HepG2 (cell line): ENCODE measurements at regions not wholly inside any gene's neighbourhood (a gene's known extent, or its start where the extent isn't known, plus 50 kb on each side); places are given as distances from the start of the nearest gene placed in this dataset.

Experiments
- CERS6 ChIP-seq: sonication (generic); formaldehyde crosslinking; IDR thresholded peaks from 2 replicates; pipeline ENCODE4 v1.5.0; 2020; ENCODE audit warnings: missing genetic modification reagents
- HIVEP1 ChIP-seq: sonication (generic); formaldehyde crosslinking; IDR thresholded peaks from 2 replicates; pipeline ENCODE4 v1.4.0; 2020; ENCODE audit warnings: mild to moderate bottlenecking, missing genetic modification reagents
- HNF4A ChIP-seq: sonication (generic); formaldehyde crosslinking; IDR thresholded peaks from 2 replicates; pipeline ENCODE4 v1.4.0; 2020; ENCODE audit warnings: missing genetic modification reagents
- ISX ChIP-seq: sonication (generic); formaldehyde crosslinking; conservative IDR thresholded peaks from 2 replicates; pipeline ENCODE4 v1.5.0; 2020; ENCODE audit warnings: missing genetic modification reagents
- KDM2A ChIP-seq: sonication (generic); formaldehyde crosslinking; IDR thresholded peaks from 2 replicates; pipeline ENCODE4 v1.4.0; 2020; ENCODE audit warnings: low read depth, missing genetic modification reagents, borderline replicate concordance
- NFRKB ChIP-seq: fragments of 450-650 bp; IDR thresholded peaks from 2 replicates; pipeline ENCODE4 v1.6.1; 2017
- NR0B2 ChIP-seq: sonication (generic); formaldehyde crosslinking; IDR thresholded peaks from 2 replicates; pipeline ENCODE4 v1.4.0; 2020; ENCODE audit warnings: mild to moderate bottlenecking, missing genetic modification reagents
- PAWR ChIP-seq: sonication (generic); formaldehyde crosslinking; IDR thresholded peaks from 2 replicates; pipeline ENCODE4 v1.4.0; 2020; ENCODE audit warnings: missing genetic modification reagents, mild to moderate bottlenecking, borderline replicate concordance
- RFXAP ChIP-seq: sonication (generic); formaldehyde crosslinking; IDR thresholded peaks from 2 replicates; pipeline ENCODE4 v1.4.0; 2020; ENCODE audit warnings: missing genetic modification reagents, borderline replicate concordance
- SALL2 ChIP-seq: sonication (generic); formaldehyde crosslinking; IDR thresholded peaks from 2 replicates; pipeline ENCODE4 v1.8.1; 2023; ENCODE audit warnings: mild to moderate bottlenecking, missing genetic modification reagents, inconsistent platforms
- SATB2 ChIP-seq: sonication (generic); formaldehyde crosslinking; IDR thresholded peaks from 2 replicates; pipeline ENCODE4 v1.5.0; 2020; ENCODE audit warnings: missing genetic modification reagents
- TEF ChIP-seq: sonication (generic); formaldehyde crosslinking; IDR thresholded peaks from 2 replicates; pipeline ENCODE4 v1.5.0; 2020; ENCODE audit warnings: missing genetic modification reagents
- ZBTB3 ChIP-seq: sonication (generic); formaldehyde crosslinking; IDR thresholded peaks from 2 replicates; pipeline ENCODE4 v1.4.0; 2020; ENCODE audit warnings: low read depth, mild to moderate bottlenecking, moderate library complexity, missing genetic modification reagents, borderline replicate concordance
- ZBTB7A ChIP-seq: sonication (generic); formaldehyde crosslinking; IDR thresholded peaks from 2 replicates; pipeline ENCODE4 v1.8.0; 2022; ENCODE audit warnings: mild to moderate bottlenecking, missing genetic modification reagents
- ZNF224 ChIP-seq: sonication (generic); formaldehyde crosslinking; IDR thresholded peaks from 2 replicates; pipeline ENCODE4 v1.5.0; 2020; ENCODE audit warnings: mild to moderate bottlenecking, missing genetic modification reagents
- ZNF235 ChIP-seq: sonication (generic); formaldehyde crosslinking; IDR thresholded peaks from 2 replicates; pipeline ENCODE4 v1.8.1; 2023; ENCODE audit warnings: mild to moderate bottlenecking, missing genetic modification reagents, borderline replicate concordance
- ZNF30 ChIP-seq: sonication (generic); formaldehyde crosslinking; IDR thresholded peaks from 2 replicates; pipeline ENCODE4 v1.5.0; 2020; ENCODE audit warnings: mild to moderate bottlenecking, missing genetic modification reagents
- ZNF441 ChIP-seq: sonication (generic); formaldehyde crosslinking; IDR thresholded peaks from 2 replicates; pipeline ENCODE4 v1.7.0; 2021; ENCODE audit warnings: missing genetic modification reagents, borderline replicate concordance
- ZNF616 ChIP-seq: sonication (generic); formaldehyde crosslinking; IDR thresholded peaks from 2 replicates; pipeline ENCODE4 v1.5.0; 2020; ENCODE audit warnings: low read depth, mild to moderate bottlenecking, missing genetic modification reagents
- ZNF660 ChIP-seq: sonication (generic); formaldehyde crosslinking; IDR thresholded peaks from 2 replicates; pipeline ENCODE4 v1.5.1; 2020; ENCODE audit warnings: mild to moderate bottlenecking, low read depth, missing genetic modification reagents, borderline replicate concordance
- ZNF777 ChIP-seq: sonication (generic); formaldehyde crosslinking; IDR thresholded peaks from 2 replicates; pipeline ENCODE4 v1.4.0; 2020; ENCODE audit warnings: missing genetic modification reagents
- ZSCAN25 ChIP-seq: sonication (generic); formaldehyde crosslinking; IDR thresholded peaks from 2 replicates; pipeline ENCODE4 v1.8.0; 2022; ENCODE audit warnings: mild to moderate bottlenecking, missing genetic modification reagents
- TF ChIP-seq, protein P1 (sequence below): sonication (generic); formaldehyde crosslinking; conservative IDR thresholded peaks from 2 replicates; pipeline ENCODE4 v1.4.0; 2020; ENCODE audit warnings: missing genetic modification reagents
- TF ChIP-seq, protein P2 (sequence below): sonication (generic); formaldehyde crosslinking; IDR thresholded peaks from 2 replicates; pipeline ENCODE4 v1.4.0; 2020; ENCODE audit warnings: missing genetic modification reagents, borderline replicate concordance

DNA sequence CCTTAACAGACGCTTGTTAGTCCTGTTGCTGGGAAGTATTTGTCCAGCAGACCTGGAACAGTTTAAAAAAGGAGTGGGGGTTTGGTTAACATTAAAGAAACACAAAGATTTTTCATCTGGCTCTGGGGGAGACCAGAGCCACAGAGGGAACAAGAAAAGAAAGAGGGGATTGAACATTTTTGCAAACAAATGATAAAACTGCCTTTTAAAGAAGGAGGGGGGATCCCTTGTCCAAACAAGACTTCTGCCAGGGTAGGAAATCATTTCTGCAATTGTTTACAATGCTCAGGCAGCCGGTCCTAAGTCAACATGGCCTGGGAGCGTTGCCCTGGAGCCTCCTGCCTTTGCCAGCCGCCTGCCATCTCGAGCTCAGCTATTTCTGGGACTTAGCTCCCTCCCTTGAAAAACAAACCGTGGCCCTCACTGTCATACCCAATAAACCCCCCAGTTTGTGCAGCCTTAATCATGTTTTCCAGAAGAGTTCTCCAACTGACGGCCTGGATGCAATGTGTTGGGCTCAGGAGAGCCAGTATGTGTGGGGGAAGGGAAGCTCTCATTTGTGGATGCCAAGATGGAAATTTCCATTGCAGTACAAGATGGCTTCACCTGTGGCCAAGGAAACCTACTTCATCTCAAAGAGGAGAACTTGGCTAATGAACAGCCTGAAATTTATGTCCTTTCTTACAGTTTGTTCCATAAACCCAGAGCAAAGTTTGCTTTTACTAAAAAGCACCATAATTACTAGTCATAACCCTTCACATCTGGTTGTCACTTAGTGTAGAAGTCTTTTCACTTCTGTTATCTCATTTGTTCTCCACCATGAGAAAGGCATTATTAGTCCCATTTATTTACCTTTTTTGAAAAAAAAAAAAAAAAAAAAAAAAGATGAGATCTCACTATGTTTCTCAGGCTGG, 75.9 kb upstream of the RNU6-1 start (continued):
- TF ChIP-seq RFXAP (0 out of 2 replicates have a peak, but pooled peaks have one; percentile 46), ZNF441 (CRISPR knock-in tag) (no peak), SALL2 (no peak), SATB2 (CRISPR knock-in tag) (no peak), NR0B2 (no peak), ZNF777 (CRISPR knock-in tag) (no peak), ZBTB7A (CRISPR knock-in tag) (peak; percentile 79), HIVEP1 (CRISPR knock-in tag) (peak; percentile 79), ZNF235 (no peak), ISX (CRISPR knock-in tag) (no peak), CERS6 (no peak), ZNF30 (CRISPR knock-in tag) (no peak), HNF4A (CRISPR knock-in tag) (peak; percentile 76), TEF (CRISPR knock-in tag) (no peak), ZBTB3 (CRISPR knock-in tag) (no peak), ZNF660 (CRISPR knock-in tag) (no peak), KDM2A (CRISPR knock-in tag) (peak; percentile 55), NFRKB (no peak), ZSCAN25 (CRISPR knock-in tag) (no peak), ZNF224 (CRISPR knock-in tag) (no peak), ZNF616 (CRISPR knock-in tag) (no peak), PAWR (CRISPR knock-in tag) (no peak)
- TF ChIP-seq, protein P1, sequence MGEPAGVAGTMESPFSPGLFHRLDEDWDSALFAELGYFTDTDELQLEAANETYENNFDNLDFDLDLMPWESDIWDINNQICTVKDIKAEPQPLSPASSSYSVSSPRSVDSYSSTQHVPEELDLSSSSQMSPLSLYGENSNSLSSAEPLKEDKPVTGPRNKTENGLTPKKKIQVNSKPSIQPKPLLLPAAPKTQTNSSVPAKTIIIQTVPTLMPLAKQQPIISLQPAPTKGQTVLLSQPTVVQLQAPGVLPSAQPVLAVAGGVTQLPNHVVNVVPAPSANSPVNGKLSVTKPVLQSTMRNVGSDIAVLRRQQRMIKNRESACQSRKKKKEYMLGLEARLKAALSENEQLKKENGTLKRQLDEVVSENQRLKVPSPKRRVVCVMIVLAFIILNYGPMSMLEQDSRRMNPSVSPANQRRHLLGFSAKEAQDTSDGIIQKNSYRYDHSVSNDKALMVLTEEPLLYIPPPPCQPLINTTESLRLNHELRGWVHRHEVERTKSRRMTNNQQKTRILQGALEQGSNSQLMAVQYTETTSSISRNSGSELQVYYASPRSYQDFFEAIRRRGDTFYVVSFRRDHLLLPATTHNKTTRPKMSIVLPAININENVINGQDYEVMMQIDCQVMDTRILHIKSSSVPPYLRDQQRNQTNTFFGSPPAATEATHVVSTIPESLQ = no peak
- TF ChIP-seq, protein P2, sequence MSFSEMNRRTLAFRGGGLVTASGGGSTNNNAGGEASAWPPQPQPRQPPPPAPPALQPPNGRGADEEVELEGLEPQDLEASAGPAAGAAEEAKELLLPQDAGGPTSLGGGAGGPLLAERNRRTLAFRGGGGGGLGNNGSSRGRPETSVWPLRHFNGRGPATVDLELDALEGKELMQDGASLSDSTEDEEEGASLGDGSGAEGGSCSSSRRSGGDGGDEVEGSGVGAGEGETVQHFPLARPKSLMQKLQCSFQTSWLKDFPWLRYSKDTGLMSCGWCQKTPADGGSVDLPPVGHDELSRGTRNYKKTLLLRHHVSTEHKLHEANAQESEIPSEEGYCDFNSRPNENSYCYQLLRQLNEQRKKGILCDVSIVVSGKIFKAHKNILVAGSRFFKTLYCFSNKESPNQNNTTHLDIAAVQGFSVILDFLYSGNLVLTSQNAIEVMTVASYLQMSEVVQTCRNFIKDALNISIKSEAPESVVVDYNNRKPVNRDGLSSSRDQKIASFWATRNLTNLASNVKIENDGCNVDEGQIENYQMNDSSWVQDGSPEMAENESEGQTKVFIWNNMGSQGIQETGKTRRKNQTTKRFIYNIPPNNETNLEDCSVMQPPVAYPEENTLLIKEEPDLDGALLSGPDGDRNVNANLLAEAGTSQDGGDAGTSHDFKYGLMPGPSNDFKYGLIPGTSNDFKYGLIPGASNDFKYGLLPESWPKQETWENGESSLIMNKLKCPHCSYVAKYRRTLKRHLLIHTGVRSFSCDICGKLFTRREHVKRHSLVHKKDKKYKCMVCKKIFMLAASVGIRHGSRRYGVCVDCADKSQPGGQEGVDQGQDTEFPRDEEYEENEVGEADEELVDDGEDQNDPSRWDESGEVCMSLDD = peak; percentile 94
